ENCODE measurements at regions not wholly inside any gene's neighbourhood (a gene's known extent, or its start where the extent isn't known, plus 50 kb on each side); places are given as distances from the start of the nearest gene placed in this dataset.

GRCh38 chr6:81901551-81901966 lies 149.1 kb upstream of the TENT5A start:
- ATAC-seq: peak; percentile 93 to 98 (median 97)
- peak overlapping the region; percentile 55 to 89 (median 72) for H3K27ac ChIP-seq
- WGBS, 4 donors: 36 to 58% (median 40%) methylated on average over 1 of the region's 1 CpG
- no peaks in the 10 kb centered on the region for H3K27me3 ChIP-seq
- peaks cover 0 to 15% (median 0%) of the 10 kb centered on the region in 12 donors for H3K9me3 ChIP-seq
- DNase-seq: peak in 4 of 5 donors; percentile 33 to 81 (median 54)
- no peaks in the 10 kb centered on the region for H3K36me3 ChIP-seq
- TF ChIP-seq CTCF (IDR thresholded peaks at IDR 0.05) (no peak), POLR2A (IDR thresholded peaks at IDR 0.05) (no peak)
- intact Hi-C loops (cut with DNase I): loop anchor here in 5 of 10 donors (5.0 to 10.0 kb wide), 6 partner anchors 67 to 273 kb away; partner anchors contain the start of gene TENT5A (in 1 of the 5)
- H3K4me1 ChIP-seq: peaks cover 0 to 46% (median 13%) of the 10 kb centered on the region in 12 donors
- H3K4me3 ChIP-seq: peak overlapping the region in 1 of 12 donors; percentile 15

- TF ChIP-seq CTCF (IDR thresholded peaks at IDR 0.05) (no peak), POLR2A (IDR thresholded peaks at IDR 0.05) (no peak)
- Histone ChIP-seq H3K27me3 (no peaks in the 10 kb centered on the region), H3K9me3 (peaks cover 0 to 15% (median 0%) of the 10 kb centered on the region in 12 donors), H3K36me3 (no peaks in the 10 kb centered on the region), H3K4me1 (peaks cover 0 to 45% (median 13%) of the 10 kb centered on the region in 12 donors), H3K4me3 (no peak overlapping the region), H3K27ac (peak overlapping the region in 7 of 12 donors; percentile 17 to 89 (median 48))
- ATAC-seq (no peak), DNase-seq (no peak)
- intact Hi-C loops (cut with DNase I): loop anchor here in 5 of 10 donors (5.0 to 10.0 kb wide), 6 partner anchors 66 to 274 kb away; partner anchors contain the start of gene TENT5A (in 1 of the 5)
- 90 to 97% (median 95%) methylated on average over 1 of the region's 1 CpG for WGBS, 4 donors
Measured at GRCh38 chr6:81900616-81901015, 148.1 kb upstream of the TENT5A start.

DNA sequence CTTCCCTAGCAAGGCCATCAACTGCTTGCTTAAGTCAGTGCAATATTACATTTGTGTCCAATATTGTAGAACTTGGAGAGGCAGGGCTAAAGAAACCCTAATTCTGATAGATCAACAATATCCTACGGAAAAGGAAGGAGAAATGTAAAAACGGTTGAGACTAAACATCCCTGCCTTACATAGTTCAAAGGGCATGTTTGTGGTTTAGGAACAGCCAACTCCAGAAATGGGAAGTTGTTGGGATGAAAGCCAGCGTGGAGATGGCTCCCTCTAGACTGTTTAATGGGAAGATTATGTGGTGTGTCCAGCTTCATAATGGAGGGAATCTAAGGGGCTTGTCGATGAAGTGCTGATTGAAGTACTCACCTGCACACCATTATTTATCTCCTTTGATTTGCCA lies 145.3 kb upstream of the TENT5A start:
- DNase-seq: no peak
- WGBS, 4 donors: 49 to 69% (median 61%) methylated on average over 4 of the region's 4 CpGs
- intact Hi-C loops (cut with DNase I): loop anchor here in 5 of 10 donors (5.0 to 10.0 kb wide), 5 partner anchors 35 to 277 kb away; partner anchors contain the start of gene TENT5A (in 3 of the 5)
- no peak overlapping the region for H3K27ac ChIP-seq
- H3K36me3 ChIP-seq: no peaks in the 10 kb centered on the region
- H3K4me1 ChIP-seq: peaks cover 0 to 73% (median 18%) of the 10 kb centered on the region in 12 donors
- no peak for ATAC-seq
- H3K4me3 ChIP-seq: no peak overlapping the region
- TF ChIP-seq POLR2A (IDR thresholded peaks at IDR 0.05) (no peak), CTCF (IDR thresholded peaks at IDR 0.05) (no peak)
- H3K9me3 ChIP-seq: peaks cover 0 to 3% (median 0%) of the 10 kb centered on the region in 12 donors
- no peaks in the 10 kb centered on the region for H3K27me3 ChIP-seq

GRCh38 chr6:81896525-81897503 lies 144.3 kb upstream of the TENT5A start:
- intact Hi-C loops (cut with DNase I): loop anchor here in 5 of 10 donors (5.0 to 10.0 kb wide), 5 partner anchors 35 to 278 kb away; partner anchors contain the start of gene TENT5A (in 3 of the 5)

More at GRCh38 chr6:81896525-81897503, 144.3 kb upstream of the TENT5A start:
- Histone ChIP-seq H3K27ac (peak overlapping the region in 8 of 12 donors; percentile 0 to 87 (median 79)), H3K9me3 (no peaks in the 10 kb centered on the region), H3K4me3 (no peak overlapping the region), H3K4me1 (peaks cover 0 to 71% (median 18%) of the 10 kb centered on the region in 12 donors), H3K27me3 (no peaks in the 10 kb centered on the region), H3K36me3 (no peaks in the 10 kb centered on the region)
- ATAC-seq: no peak
- no peak for DNase-seq
- TF ChIP-seq CTCF (IDR thresholded peaks at IDR 0.05): no peak
- TF ChIP-seq POLR2A (IDR thresholded peaks at IDR 0.05): no peak
- 87 to 90% (median 88%) methylated on average over 7 of the region's 7 CpGs for WGBS, 4 donors
